GM12878 (cell line): ENCODE measurements at regions not wholly inside any gene's neighbourhood (a gene's known extent, or its start where the extent isn't known, plus 50 kb on each side); places are given as distances from the start of the nearest gene placed in this dataset.

Experiments
- ATAC-seq: fragments of 200-7000 bp; cut with Tn5 transposase; 3 replicates; pipeline ENCODE4 v1.9.1; 2020; ENCODE audit warnings: mild to moderate bottlenecking, moderate library complexity
- BruUV-seq: library from RNA; stranded (reverse); fragments of 400-500 nt; replicated peaks from 2 replicates; lab custom pipeline; 2021; lab: Mats Ljungman, UMichigan
- CTCF ChIA-PET: fragments of 300-600 bp; sonication (Branson Sonifier 250); formaldehyde crosslinking; extraction: SDS; loops from one replicate; lab custom pipeline; 2021; ENCODE audit warnings: inconsistent platforms; lab: Yijun Ruan, JAX
- POLR2A ChIA-PET: fragments of 350-600 bp; formaldehyde crosslinking; extraction: SDS; loops from one replicate; lab custom pipeline; 2021; ENCODE audit warnings: inconsistent platforms; lab: Charles Lee
- RAD21 ChIA-PET: fragments of 300-600 bp; sonication (Branson Sonifier 250); formaldehyde crosslinking; loops from one replicate; lab custom pipeline; 2023; ENCODE audit warnings: antibody characterized with exemption; ENCODE audit not compliant: unreplicated experiment; lab: Charles Lee
- SMC1A ChIA-PET: fragments of 300-600 bp; sonication (Branson Sonifier 250); formaldehyde crosslinking; loops from one replicate; lab custom pipeline; 2023; ENCODE audit not compliant: unreplicated experiment, uncharacterized antibody; lab: Charles Lee
- DNase-seq: peaks from one replicate; pipeline ENCODE4 v3.0.0-alpha.2; 2011; ENCODE audit warnings: low read depth, low spot score
- FAIRE-seq: peaks from 3 replicates; lab custom pipeline; 2011; peaks lifted over from hg19 to GRCh38; lab: Jason Lieb, UNC
- H2AFZ ChIP-seq: 2 replicates; pipeline ENCODE4 v1.6.0; 2011; ENCODE audit warnings: low read depth, low read length, control low read depth; ENCODE audit not compliant: control insufficient read depth
- H3K27ac ChIP-seq: 2 replicates; pipeline ENCODE4 v1.5.1; 2011; ENCODE audit warnings: control low read depth; ENCODE audit not compliant: control insufficient read depth, insufficient read depth
- H3K27me3 ChIP-seq, 2 experiments: replicated peaks in 1 of 2; 2 replicates each; pipeline versions ENCODE4 v1.6.0 to v1.6.1; 2011; ENCODE audit warnings: low read length in 1 of 2; ENCODE audit not compliant: control insufficient read depth in 2 of 2, insufficient read depth in 2 of 2
- H3K36me3 ChIP-seq, 2 experiments: 2 replicates each; pipeline ENCODE4 v1.5.1; 2011; ENCODE audit warnings: low read length in 1 of 2; ENCODE audit not compliant: control insufficient read depth in 2 of 2, insufficient read depth in 2 of 2
- H3K4me1 ChIP-seq: 2 replicates; pipeline ENCODE4 v1.6.1; 2011; ENCODE audit warnings: mild to moderate bottlenecking, low read length, moderate library complexity, mixed read lengths; ENCODE audit not compliant: control insufficient read depth, insufficient read depth
- H3K4me2 ChIP-seq: 2 replicates; pipeline ENCODE4 v1.6.0; 2011; ENCODE audit warnings: control low read depth; ENCODE audit not compliant: control insufficient read depth, insufficient read depth
- H3K4me3 ChIP-seq: fragments of 200-600 bp; sonication (generic); 2 replicates; pipeline ENCODE4 v1.5.1; 2016
- H3K79me2 ChIP-seq: 2 replicates; pipeline ENCODE4 v1.6.0; 2011; ENCODE audit warnings: low read length; ENCODE audit not compliant: control insufficient read depth, insufficient read depth
- H3K9ac ChIP-seq: 2 replicates; pipeline ENCODE4 v1.8.0; 2011; ENCODE audit warnings: low read length, control low read depth, mixed read lengths; ENCODE audit not compliant: control insufficient read depth, insufficient read depth
- H3K9me3 ChIP-seq: replicated peaks from 3 replicates; pipeline ENCODE4 v1.5.1; 2011; ENCODE audit warnings: mild to moderate bottlenecking, low read length; ENCODE audit not compliant: control insufficient read depth, insufficient read depth
- H4K20me1 ChIP-seq: 2 replicates; pipeline ENCODE4 v1.6.0; 2011; ENCODE audit not compliant: control insufficient read depth, insufficient read depth
- ESRRA ChIP-seq: IDR thresholded peaks from 2 replicates; pipeline ENCODE4 v1.6.1; 2012; ENCODE audit warnings: mild to moderate bottlenecking, low read length, improper control_type of control experiment
- EZH2 ChIP-seq: IDR thresholded peaks from 2 replicates; pipeline ENCODE4 v1.6.1; 2012; ENCODE audit warnings: low read depth, mild to moderate bottlenecking, control low read depth, inconsistent platforms, low read length, borderline replicate concordance; ENCODE audit not compliant: control insufficient read depth
- JUND ChIP-seq: IDR thresholded peaks from 2 replicates; pipeline ENCODE4 v1.6.1; 2012; ENCODE audit warnings: low read depth, mild to moderate bottlenecking, low read length, improper control_type of control experiment, moderate library complexity
- NFIC ChIP-seq: IDR thresholded peaks from 2 replicates; pipeline ENCODE4 v1.6.1; 2012; ENCODE audit warnings: low read depth, mild to moderate bottlenecking, inconsistent platforms, low read length, moderate library complexity
- NFXL1 ChIP-seq: fragments of 450-650 bp; IDR thresholded peaks from 2 replicates; pipeline ENCODE4 v1.6.1; 2017; ENCODE audit warnings: antibody characterized with exemption, mild to moderate bottlenecking, borderline replicate concordance
- NRF1 ChIP-seq: conservative IDR thresholded peaks from 2 replicates; pipeline ENCODE4 v1.6.1; 2011; ENCODE audit warnings: mild to moderate bottlenecking, low read depth, low read length, improper control_type of control experiment
- REST ChIP-seq: IDR thresholded peaks from 2 replicates; pipeline ENCODE4 v1.6.1; 2012; ENCODE audit warnings: mild to moderate bottlenecking, low read depth, low read length
- SIX5 ChIP-seq: IDR thresholded peaks from 2 replicates; pipeline ENCODE4 v1.6.1; 2011; ENCODE audit warnings: mild to moderate bottlenecking, low read depth, low read length, moderate library complexity; ENCODE audit not compliant: severe bottlenecking
- WRNIP1 ChIP-seq: IDR thresholded peaks from 2 replicates; pipeline ENCODE4 v1.6.1; 2011; ENCODE audit warnings: low read depth, low read length, improper control_type of control experiment, borderline replicate concordance
- WGBS: methylation state at CpG from one replicate; pipeline ENCODE4 v1.1.6; 2016; ENCODE audit warnings: low lambda C conversion rate; ENCODE audit not compliant: insufficient replicate concordance, insufficient coverage; ENCODE audit errors: missing lambda C conversion rate; 5-methylcytosine and 5-hydroxymethylcytosine counted together
- in situ Hi-C: fragments of 300-500 bp; cut with MboI; formaldehyde crosslinking; loops from 9 replicates; pipeline ENCODE4 v1.14.3; 2018; ENCODE audit warnings: mixed read lengths
- intact Hi-C: fragments of 100-400 bp; cut with micrococcal nuclease; formaldehyde crosslinking; loops from one replicate; pipeline ENCODE4 v1.14.2; 2022; ENCODE audit not compliant: unreplicated experiment
- TF ChIP-seq, protein P1 (sequence below): fragments of 450-650 bp; formaldehyde crosslinking; IDR thresholded peaks from 2 replicates; pipeline ENCODE4 v1.4.0; 2022; ENCODE audit warnings: mild to moderate bottlenecking, moderate library complexity

GRCh38 chr2:16155366-16155765, 215.0 kb downstream of the MYCN start:
- no peaks in the 10 kb centered on the region for H3K27me3 ChIP-seq
- ChIA-PET CTCF (no interaction called here), POLR2A (no interaction called here), SMC1A (no interaction called here)
- H3K36me3 ChIP-seq: no peaks in the 10 kb centered on the region
- no TSS peak for BruUV-seq
- 30% methylated on average over 5 of the region's 5 CpGs for WGBS
- no peak overlapping the region for H3K4me3 ChIP-seq
- no peak overlapping the region for H3K4me2 ChIP-seq
- in situ Hi-C loops: no loop called here
- DNase-seq: no peak
- FAIRE-seq: no peak
- H3K27ac ChIP-seq: no peak overlapping the region
- no peak for ATAC-seq
- H3K79me2 ChIP-seq: no peaks in the 10 kb centered on the region
- no peaks in the 10 kb centered on the region for H3K4me1 ChIP-seq
- TF ChIP-seq SIX5: no peak
- no peak for TF ChIP-seq NFIC
- TF ChIP-seq NRF1: no peak
- no peak for TF ChIP-seq EZH2
- TF ChIP-seq, all 136 proteins: peak for 0
- RAD21 ChIA-PET: no interaction called here
- Histone ChIP-seq H4K20me1 (no peaks in the 10 kb centered on the region), H2AFZ (no peak overlapping the region), H3K9ac (no peak overlapping the region), H3K9me3 (no peaks in the 10 kb centered on the region)
- intact Hi-C loops: no loop called here

DNA sequence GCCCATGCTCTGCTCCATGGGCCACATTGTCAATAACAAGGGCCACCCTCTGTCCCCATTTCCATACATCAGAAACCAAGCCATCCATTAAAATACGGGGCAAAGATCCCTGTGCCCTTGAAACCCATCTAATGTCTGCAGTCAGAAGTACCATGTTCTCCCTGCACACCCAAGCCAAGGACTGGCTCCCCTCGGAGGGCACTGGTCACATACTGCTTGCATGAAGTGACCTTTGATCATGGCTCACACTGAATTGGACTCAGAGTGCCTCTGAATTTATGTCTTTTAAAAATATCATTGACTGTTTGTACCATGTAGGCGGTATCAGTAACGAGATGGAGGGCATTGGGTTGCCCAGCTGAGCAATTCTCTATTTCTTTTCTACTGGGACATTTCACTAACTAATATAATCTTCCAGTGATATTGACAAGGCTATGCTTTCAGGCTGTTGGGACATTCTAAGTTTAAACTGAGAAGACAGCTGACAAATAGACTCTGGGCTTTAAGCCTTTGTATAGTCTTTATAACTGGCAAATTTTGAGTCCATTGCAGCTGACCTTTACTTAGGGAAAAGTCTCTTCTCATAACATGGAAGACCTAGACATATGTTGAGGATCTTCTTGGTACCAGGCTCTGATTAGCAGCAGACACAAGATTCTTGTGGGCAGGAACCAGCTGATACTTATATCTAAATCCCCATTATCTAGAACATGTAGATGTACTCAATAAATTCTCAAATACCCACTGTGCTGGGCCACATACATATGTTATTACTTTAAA, 214.3 kb downstream of the MYCN start:
- ChIA-PET CTCF (no interaction called here), RAD21 (no interaction called here), POLR2A (no interaction called here), SMC1A (no interaction called here)
- Histone ChIP-seq H3K4me3 (no peak overlapping the region), H3K4me2 (no peak overlapping the region), H3K36me3 (no peaks in the 10 kb centered on the region), H3K79me2 (no peaks in the 10 kb centered on the region), H3K9ac (no peak overlapping the region), H2AFZ (no peak overlapping the region), H3K27me3 (no peaks in the 10 kb centered on the region), H4K20me1 (no peaks in the 10 kb centered on the region), H3K4me1 (no peaks in the 10 kb centered on the region), H3K9me3 (no peaks in the 10 kb centered on the region), H3K27ac (no peak overlapping the region)
- intact Hi-C loops (no loop called here), in situ Hi-C loops (no loop called here)
- BruUV-seq: no TSS peak
- FAIRE-seq (no peak), DNase-seq (no peak), ATAC-seq (no peak)
- WGBS: 8% methylated on average over 4 of the region's 4 CpGs
- no peak for TF ChIP-seq JUND
- TF ChIP-seq ESRRA: no peak
- no peak for TF ChIP-seq REST
- TF ChIP-seq WRNIP1: no peak
- TF ChIP-seq, protein P1, sequence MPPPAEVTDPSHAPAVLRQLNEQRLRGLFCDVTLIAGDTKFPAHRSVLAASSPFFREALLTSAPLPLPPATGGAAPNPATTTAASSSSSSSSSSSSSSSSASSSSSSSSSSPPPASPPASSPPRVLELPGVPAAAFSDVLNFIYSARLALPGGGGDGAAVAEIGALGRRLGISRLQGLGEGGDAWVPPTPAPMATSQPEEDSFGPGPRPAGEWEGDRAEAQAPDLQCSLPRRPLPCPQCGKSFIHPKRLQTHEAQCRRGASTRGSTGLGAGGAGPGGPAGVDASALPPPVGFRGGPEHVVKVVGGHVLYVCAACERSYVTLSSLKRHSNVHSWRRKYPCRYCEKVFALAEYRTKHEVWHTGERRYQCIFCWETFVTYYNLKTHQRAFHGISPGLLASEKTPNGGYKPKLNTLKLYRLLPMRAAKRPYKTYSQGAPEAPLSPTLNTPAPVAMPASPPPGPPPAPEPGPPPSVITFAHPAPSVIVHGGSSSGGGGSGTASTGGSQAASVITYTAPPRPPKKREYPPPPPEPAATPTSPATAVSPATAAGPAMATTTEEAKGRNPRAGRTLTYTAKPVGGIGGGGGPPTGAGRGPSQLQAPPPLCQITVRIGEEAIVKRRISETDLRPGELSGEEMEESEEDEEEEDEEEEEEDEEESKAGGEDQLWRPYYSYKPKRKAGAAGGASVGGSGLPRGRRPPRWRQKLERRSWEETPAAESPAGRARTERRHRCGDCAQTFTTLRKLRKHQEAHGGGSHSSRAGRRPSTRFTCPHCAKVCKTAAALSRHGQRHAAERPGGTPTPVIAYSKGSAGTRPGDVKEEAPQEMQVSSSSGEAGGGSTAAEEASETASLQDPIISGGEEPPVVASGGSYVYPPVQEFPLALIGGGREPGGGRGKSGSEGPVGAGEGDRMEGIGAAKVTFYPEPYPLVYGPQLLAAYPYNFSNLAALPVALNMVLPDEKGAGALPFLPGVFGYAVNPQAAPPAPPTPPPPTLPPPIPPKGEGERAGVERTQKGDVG (CRISPR knock-in tag): no peak
- TF ChIP-seq NFXL1: no peak
